ENCODE measurements at regions not wholly inside any gene's neighbourhood (a gene's known extent, or its start where the extent isn't known, plus 50 kb on each side); places are given as distances from the start of the nearest gene placed in this dataset.

GRCh38 chr10:94193466-94193924 is 169.2 kb downstream of the NOC3L start:
- no peak for DNase-seq (ENCODE audit: low read depth)

GRCh38 chr10:94194256-94194655 is 168.5 kb downstream of the NOC3L start:
- DNase-seq (ENCODE audit: low read depth) = no peak

GRCh38 chr10:94197241-94197640 is 165.5 kb downstream of the NOC3L start:
- no peak for DNase-seq (ENCODE audit: low read depth)

GRCh38 chr10:94198324-94198723 is 164.4 kb downstream of the NOC3L start:
- DNase-seq (ENCODE audit: low read depth) = no peak

- DNase-seq (ENCODE audit: low read depth) = no peak
Measured at GRCh38 chr10:94199565-94199964, 163.2 kb downstream of the NOC3L start.

- no peak for DNase-seq (ENCODE audit: low read depth)
Measured at GRCh38 chr10:94200146-94200837, 162.4 kb downstream of the NOC3L start.

GRCh38 chr10:94205396-94205831 is 157.3 kb downstream of the NOC3L start:
- DNase-seq (ENCODE audit: low read depth) = no peak

GRCh38 chr10:94206176-94206575 is 156.6 kb downstream of the NOC3L start:
- no peak for DNase-seq (ENCODE audit: low read depth)

GRCh38 chr10:94208315-94208714 is 154.4 kb downstream of the NOC3L start:
- no peak for DNase-seq (ENCODE audit: low read depth)

GRCh38 chr10:94210440-94211168 is 152.1 kb downstream of the NOC3L start:
- no peak for DNase-seq (ENCODE audit: low read depth)

GRCh38 chr10:94211169-94211510 is 151.6 kb downstream of the NOC3L start:
- no peak for DNase-seq (ENCODE audit: low read depth)

- no peak for DNase-seq (ENCODE audit: low read depth)
Measured at GRCh38 chr10:94213001-94213530, 149.7 kb downstream of the NOC3L start.

GRCh38 chr10:94213980-94214379 is 148.8 kb downstream of the NOC3L start:
- no peak for DNase-seq (ENCODE audit: low read depth)

- no peak for DNase-seq (ENCODE audit: low read depth)
Measured at GRCh38 chr10:94214481-94214893, 148.3 kb downstream of the NOC3L start.

GRCh38 chr10:94216201-94216600 is 146.5 kb downstream of the NOC3L start:
- no peak for DNase-seq (ENCODE audit: low read depth)

GRCh38 chr10:94217411-94217810 is 145.3 kb downstream of the NOC3L start:
- no peak for DNase-seq (ENCODE audit: low read depth)

- no peak for DNase-seq (ENCODE audit: low read depth)
Measured at GRCh38 chr10:94218493-94219183, 144.1 kb downstream of the NOC3L start.

GRCh38 chr10:94219829-94220228 is 142.9 kb downstream of the NOC3L start:
- no peak for DNase-seq (ENCODE audit: low read depth)

- no peak for DNase-seq (ENCODE audit: low read depth)
Measured at GRCh38 chr10:94220717-94221116, 142.0 kb downstream of the NOC3L start.

- no peak for DNase-seq (ENCODE audit: low read depth)
Measured at GRCh38 chr10:94223702-94224370, 138.9 kb downstream of the NOC3L start.

- no peak for DNase-seq (ENCODE audit: low read depth)
Measured at GRCh38 chr10:94224656-94225055, 138.1 kb downstream of the NOC3L start.

- DNase-seq (ENCODE audit: low read depth) = no peak
Measured at GRCh38 chr10:94225589-94225988, 137.2 kb downstream of the NOC3L start.

All from stimulated activated CD8-positive, alpha-beta memory T cell treated with anti-CD3 and anti-CD28 coated beads, Interleukin-15, amount 100 ng/mL, for 24 hours (primary cell).